Ascending aorta (tissue), 2 donors: ENCODE measurements at regions not wholly inside any gene's neighbourhood (a gene's known extent, or its start where the extent isn't known, plus 50 kb on each side); places are given as distances from the start of the nearest gene placed in this dataset.

Experiments
- DNase-seq, 2 donors: peaks; one replicate each; pipeline ENCODE4 v3.0.0-alpha.2; 2019; ENCODE audit warnings: low spot score in 2 of 2
- H3K27ac ChIP-seq, 2 donors: fragments of 200-600 bp; sonication (generic); one replicate each; pipeline ENCODE4 v1.5.1; 2016 to 2017; ENCODE audit warnings: mild to moderate bottlenecking in 1 of 2
- H3K27me3 ChIP-seq: fragments of 200-600 bp; sonication (generic); one replicate; pipeline ENCODE4 v1.5.1; 2017
- H3K36me3 ChIP-seq, 2 donors: fragments of 200-600 bp; sonication (generic); one replicate each; pipeline ENCODE4 v1.5.1; 2016
- H3K4me1 ChIP-seq, 2 donors: fragments of 200-600 bp; sonication (generic); one replicate each; pipeline ENCODE4 v1.5.1; 2016 to 2017; ENCODE audit warnings: mild to moderate bottlenecking in 1 of 2
- H3K4me3 ChIP-seq, 2 donors: fragments of 200-600 bp; sonication (generic); one replicate each; pipeline ENCODE4 v1.5.1; 2016 to 2017; ENCODE audit warnings: mild to moderate bottlenecking in 1 of 2
- H3K9me3 ChIP-seq, 2 donors: fragments of 200-600 bp; sonication (generic); one replicate each; pipeline ENCODE4 v1.5.1; 2016
- intact Hi-C: fragments of 100-400 bp; cut with DNase I; formaldehyde crosslinking; loops from one replicate; pipeline ENCODE4 v1.15.1; 2023
- TF ChIP-seq, protein P1 (sequence below), 3 experiments: fragments of 200-600 bp in 2 of 3; fragments of 450-650 bp in 1 of 3; sonication (generic) in 2 of 3; IDR thresholded peaks; one replicate each; pipeline ENCODE4 v1.5.1; 2016 to 2019; ENCODE audit warnings: antibody characterized with exemption in 3 of 3, mild to moderate bottlenecking in 1 of 3, moderate library complexity in 1 of 3

DNA sequence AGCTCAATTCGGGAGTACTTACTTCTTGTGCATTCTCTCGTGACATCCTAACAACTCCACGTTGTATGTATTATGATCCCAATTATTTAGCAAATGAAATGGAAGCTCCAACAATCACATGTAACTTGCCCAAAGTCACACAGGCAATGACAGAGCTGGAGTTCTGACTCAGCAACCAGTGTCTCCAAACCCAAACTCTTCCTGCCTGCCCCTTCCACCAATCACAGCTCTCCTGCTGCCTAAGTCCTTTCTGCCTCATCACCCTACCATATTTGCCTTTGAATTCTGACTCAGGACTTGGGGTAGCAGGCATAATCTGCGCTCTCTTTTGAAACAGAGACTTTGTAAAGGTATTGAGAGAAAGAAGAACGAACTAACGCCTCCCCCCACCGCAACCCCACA is 245.2 kb upstream of the MAF start:
- DNase-seq = no peak
- H3K9me3 ChIP-seq = no peaks in the 10 kb centered on the region
- TF ChIP-seq, protein P1, sequence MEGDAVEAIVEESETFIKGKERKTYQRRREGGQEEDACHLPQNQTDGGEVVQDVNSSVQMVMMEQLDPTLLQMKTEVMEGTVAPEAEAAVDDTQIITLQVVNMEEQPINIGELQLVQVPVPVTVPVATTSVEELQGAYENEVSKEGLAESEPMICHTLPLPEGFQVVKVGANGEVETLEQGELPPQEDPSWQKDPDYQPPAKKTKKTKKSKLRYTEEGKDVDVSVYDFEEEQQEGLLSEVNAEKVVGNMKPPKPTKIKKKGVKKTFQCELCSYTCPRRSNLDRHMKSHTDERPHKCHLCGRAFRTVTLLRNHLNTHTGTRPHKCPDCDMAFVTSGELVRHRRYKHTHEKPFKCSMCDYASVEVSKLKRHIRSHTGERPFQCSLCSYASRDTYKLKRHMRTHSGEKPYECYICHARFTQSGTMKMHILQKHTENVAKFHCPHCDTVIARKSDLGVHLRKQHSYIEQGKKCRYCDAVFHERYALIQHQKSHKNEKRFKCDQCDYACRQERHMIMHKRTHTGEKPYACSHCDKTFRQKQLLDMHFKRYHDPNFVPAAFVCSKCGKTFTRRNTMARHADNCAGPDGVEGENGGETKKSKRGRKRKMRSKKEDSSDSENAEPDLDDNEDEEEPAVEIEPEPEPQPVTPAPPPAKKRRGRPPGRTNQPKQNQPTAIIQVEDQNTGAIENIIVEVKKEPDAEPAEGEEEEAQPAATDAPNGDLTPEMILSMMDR (IDR thresholded peaks at IDR 0.05) = no peak
- no peak overlapping the region for H3K4me3 ChIP-seq
- H3K27ac ChIP-seq = no peak overlapping the region
- H3K27me3 ChIP-seq = no peaks in the 10 kb centered on the region
- intact Hi-C loops = no loop called here
- H3K36me3 ChIP-seq = no peaks in the 10 kb centered on the region
- H3K4me1 ChIP-seq = no peaks in the 10 kb centered on the region

DNA sequence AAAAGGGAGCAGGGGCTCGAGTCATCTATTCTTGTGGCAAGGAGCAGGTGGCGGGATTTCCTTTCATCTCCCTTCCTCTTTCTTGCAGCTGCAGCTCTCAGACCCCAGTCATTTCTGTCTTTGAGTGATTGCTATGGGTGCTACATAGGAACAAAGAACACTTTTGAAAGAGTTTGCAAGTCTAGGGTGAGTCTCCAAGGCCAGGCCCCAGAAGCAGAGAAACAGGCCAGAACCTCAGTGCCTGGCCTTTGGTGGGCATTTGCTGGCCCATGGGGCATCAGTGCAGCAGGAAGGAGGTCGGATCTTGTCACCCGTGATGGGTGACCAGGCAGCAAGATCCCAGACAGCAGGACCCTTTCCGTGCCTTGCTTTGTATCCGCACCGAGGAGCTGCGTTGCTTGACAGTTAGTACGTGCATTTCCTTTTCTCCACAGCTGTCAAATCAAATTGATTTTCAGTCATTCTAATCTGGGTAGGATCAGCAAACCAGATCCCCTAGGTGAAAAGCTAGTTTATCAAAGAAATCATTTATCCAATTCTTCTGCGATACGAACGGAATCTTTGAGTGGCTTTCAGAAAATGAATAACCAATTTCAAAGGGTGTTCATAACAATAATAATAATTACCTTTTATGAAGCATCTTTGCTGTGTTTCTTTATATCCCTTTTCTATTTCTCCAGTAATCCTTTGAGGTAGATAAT is 244.6 kb upstream of the MAF start:
- DNase-seq = no peak
- H3K27me3 ChIP-seq = no peaks in the 10 kb centered on the region
- no peak overlapping the region for H3K27ac ChIP-seq
- no peak overlapping the region for H3K4me3 ChIP-seq
- intact Hi-C loops = no loop called here
- TF ChIP-seq, protein P1 (IDR thresholded peaks at IDR 0.05) = no peak
- no peaks in the 10 kb centered on the region for H3K9me3 ChIP-seq
- no peaks in the 10 kb centered on the region for H3K4me1 ChIP-seq
- H3K36me3 ChIP-seq = no peaks in the 10 kb centered on the region

DNA sequence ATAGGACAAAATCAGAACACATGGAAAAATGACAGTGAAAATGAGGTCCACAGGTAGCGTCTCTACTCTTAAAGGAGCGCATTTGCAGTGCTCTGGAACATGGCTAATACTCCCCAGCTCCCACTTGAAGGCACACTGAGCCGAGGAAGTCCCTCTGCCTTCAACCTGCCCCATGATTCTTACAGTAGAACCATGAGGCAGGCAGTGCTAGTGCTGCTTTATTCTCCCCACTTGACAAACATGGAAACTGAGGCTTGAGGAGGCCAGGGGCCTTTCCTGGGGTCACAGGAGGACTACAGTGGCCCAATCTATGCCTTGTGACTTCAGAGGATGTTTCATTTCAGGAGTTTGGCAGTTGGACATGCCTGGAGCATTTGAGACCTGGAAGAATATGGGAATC is 244.1 kb upstream of the MAF start:
- TF ChIP-seq, protein P1 (IDR thresholded peaks at IDR 0.05) = no peak
- no peaks in the 10 kb centered on the region for H3K27me3 ChIP-seq
- H3K4me3 ChIP-seq = no peak overlapping the region
- no peak overlapping the region for H3K27ac ChIP-seq
- no peaks in the 10 kb centered on the region for H3K9me3 ChIP-seq
- no peaks in the 10 kb centered on the region for H3K4me1 ChIP-seq
- no peak for DNase-seq
- intact Hi-C loops = no loop called here
- no peaks in the 10 kb centered on the region for H3K36me3 ChIP-seq

DNA sequence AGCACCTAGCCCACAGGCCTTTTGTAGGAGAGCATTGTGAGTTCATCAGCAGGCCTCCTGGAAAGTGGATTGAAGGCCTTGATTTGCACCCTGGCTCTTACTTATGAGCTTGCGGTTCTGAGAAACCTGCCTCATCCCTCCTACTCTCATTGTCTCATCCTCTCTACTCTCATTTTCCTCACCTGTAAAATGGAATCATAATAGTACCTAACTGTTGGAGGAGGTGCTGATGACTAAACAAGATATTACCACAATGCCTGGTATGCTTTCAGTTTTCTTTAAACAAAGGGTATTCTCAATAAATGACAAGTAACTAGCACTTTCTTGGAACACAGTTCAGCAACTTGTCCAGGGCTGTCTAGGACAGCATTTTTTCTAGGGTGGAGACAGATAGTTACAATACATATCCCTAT is 243.1 kb upstream of the MAF start:
- Histone ChIP-seq H3K27ac (no peak overlapping the region), H3K36me3 (no peaks in the 10 kb centered on the region), H3K9me3 (no peaks in the 10 kb centered on the region), H3K4me3 (no peak overlapping the region), H3K27me3 (no peaks in the 10 kb centered on the region), H3K4me1 (no peaks in the 10 kb centered on the region)
- TF ChIP-seq, protein P1 (IDR thresholded peaks at IDR 0.05) = no peak
- intact Hi-C loops = no loop called here
- no peak for DNase-seq

DNA sequence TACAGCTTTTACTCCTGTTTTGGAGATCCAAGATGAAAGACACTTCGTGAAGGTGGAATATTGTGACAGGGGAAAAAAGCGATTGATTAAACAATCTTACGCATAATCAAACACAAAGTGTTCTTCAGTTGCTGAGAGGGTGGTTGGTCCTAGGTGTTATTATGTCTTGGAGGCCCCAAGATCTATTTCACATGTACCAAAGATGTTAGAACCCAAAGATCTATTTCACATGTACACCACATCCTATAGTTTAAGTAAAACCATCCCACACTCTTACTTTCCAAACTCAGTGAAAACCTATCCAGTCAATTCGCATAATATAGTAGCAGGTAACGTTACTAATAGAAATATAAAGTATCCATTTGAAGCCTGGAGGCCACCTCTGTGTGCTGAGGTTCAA is 242.6 kb upstream of the MAF start:
- Histone ChIP-seq H3K4me1 (no peaks in the 10 kb centered on the region), H3K27ac (no peak overlapping the region), H3K9me3 (no peaks in the 10 kb centered on the region), H3K27me3 (no peaks in the 10 kb centered on the region), H3K4me3 (no peak overlapping the region), H3K36me3 (no peaks in the 10 kb centered on the region)
- DNase-seq = no peak
- intact Hi-C loops = no loop called here
- TF ChIP-seq, protein P1 (IDR thresholded peaks at IDR 0.05) = no peak

DNA sequence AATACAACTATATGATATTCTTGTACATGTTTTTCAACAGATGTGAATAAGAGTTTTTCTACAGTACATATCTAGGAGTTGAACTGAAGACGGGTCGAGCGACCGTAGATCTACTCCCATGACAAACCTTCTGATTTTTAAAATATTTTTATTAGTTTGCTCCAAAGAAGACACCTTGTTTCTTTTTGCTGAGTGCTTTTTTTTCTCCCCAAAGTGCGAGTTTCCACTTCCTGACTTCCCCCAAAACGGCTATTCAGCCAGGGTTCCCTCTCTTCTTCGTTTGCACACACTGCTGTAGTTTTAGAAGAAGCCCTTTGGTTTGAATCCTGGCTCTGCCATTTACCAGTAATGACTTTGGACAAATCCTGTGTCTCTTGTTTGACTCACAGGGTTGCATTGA is 241.7 kb upstream of the MAF start:
- DNase-seq = no peak
- intact Hi-C loops = no loop called here
- no peak overlapping the region for H3K4me3 ChIP-seq
- no peak overlapping the region for H3K27ac ChIP-seq
- no peaks in the 10 kb centered on the region for H3K9me3 ChIP-seq
- no peaks in the 10 kb centered on the region for H3K27me3 ChIP-seq
- no peaks in the 10 kb centered on the region for H3K4me1 ChIP-seq
- no peaks in the 10 kb centered on the region for H3K36me3 ChIP-seq
- TF ChIP-seq, protein P1 (IDR thresholded peaks at IDR 0.05) = no peak
